ENCODE measurements at regions not wholly inside any gene's neighbourhood (a gene's known extent, or its start where the extent isn't known, plus 50 kb on each side); places are given as distances from the start of the nearest gene placed in this dataset.

DNA sequence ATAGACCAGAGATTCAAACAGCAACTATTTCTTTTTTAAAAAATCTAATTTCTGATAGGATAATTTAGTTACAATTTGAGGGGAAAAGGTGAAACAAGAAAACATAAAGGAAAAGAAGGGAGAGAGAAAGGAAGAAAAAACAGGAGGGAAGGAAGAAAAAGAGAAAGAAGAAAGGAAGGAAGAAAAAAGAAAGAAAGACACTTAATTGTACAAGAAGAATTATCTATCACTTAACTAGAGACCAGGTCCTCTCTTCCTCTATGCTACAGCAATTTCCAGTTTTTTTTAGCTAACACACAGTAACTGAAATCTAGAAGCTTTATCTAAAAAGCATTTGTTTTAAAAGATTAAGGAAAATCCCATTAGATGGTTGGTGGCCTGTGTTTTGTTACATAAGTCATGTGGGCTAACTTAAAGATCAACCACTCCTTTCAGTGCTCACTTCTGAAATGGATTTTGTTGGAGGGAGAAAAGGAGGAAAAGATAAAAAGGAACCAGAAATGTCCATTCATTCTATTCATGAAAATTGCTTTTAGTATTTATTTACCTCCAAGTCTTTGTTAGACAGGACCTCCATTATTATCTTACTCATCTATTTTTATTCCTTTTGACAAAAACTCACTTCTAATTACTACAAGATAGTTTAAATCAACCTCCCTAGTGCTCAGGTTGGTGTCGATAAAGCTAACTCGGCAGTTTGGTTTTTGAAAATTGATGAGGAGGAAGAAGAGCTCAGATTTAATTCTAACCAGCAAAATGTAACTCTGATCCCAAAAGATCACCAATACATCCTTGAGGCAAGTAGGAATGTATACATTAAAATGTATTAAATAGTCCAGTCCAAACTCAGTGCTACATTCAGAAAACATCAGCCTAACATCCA lies 251.5 kb upstream of the FN1 start:
- no peak for DNase-seq (ENCODE audit: extremely low spot score)
- no peak for TF ChIP-seq L3MBTL2 (conservative IDR thresholded peaks at IDR 0.05)
- TF ChIP-seq, protein P1, sequence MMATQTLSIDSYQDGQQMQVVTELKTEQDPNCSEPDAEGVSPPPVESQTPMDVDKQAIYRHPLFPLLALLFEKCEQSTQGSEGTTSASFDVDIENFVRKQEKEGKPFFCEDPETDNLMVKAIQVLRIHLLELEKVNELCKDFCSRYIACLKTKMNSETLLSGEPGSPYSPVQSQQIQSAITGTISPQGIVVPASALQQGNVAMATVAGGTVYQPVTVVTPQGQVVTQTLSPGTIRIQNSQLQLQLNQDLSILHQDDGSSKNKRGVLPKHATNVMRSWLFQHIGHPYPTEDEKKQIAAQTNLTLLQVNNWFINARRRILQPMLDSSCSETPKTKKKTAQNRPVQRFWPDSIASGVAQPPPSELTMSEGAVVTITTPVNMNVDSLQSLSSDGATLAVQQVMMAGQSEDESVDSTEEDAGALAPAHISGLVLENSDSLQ (IDR thresholded peaks at IDR 0.05): no peak
- TF ChIP-seq FOXK2 (IDR thresholded peaks at IDR 0.05): no peak
- POLR2A ChIA-PET: interaction anchor here (0.6 kb wide), 1 partner anchor 61 kb away, joined by 3 read pairs; no protein-coding TSS in a partner anchor
- CTCF ChIA-PET: no interaction called here

DNA sequence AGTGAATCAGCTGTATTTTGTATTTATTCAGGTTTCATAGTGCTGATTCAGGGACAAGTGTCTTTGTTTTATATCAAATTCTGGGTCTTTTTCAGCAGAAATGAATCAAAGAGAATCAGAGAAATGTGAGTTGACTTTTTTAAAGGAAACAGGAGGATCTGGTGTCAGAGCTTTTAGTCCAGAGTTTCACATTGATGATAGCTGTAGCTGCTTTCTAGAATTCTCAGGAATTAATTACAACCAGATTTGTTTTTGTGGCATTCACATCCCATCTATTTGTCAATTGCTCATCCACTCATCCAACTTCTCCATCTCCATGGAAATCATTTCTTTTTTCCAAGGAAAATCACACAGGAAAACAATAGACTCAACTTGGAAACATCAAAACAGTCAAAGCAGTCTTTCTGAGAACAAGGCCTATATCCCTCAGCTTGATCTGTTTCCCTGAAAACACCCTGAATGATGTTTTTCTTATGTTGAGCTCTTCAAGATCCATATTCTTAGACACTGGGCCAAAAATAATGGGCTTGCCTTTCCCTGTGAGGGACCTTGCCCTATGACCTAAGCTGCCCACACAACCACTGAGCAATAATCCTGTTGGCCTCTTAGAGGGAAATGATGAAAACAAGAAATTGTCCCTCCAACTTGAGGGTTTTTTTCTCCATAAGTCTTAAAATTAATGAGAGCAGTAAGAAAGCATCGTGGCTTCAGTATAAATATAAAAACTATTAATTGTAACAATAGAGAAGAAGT lies 249.5 kb upstream of the FN1 start:
- CTCF ChIA-PET: interaction anchor here (0.6 kb wide), 1 partner anchor 100 kb away, joined by 6 read pairs; no protein-coding TSS in a partner anchor
- TF ChIP-seq ARNT (IDR thresholded peaks at IDR 0.05) (no peak), L3MBTL2 (conservative IDR thresholded peaks at IDR 0.05) (no peak), NFRKB (IDR thresholded peaks at IDR 0.05) (no peak), SP1 (IDR thresholded peaks at IDR 0.05) (no peak), ELF4 (IDR thresholded peaks at IDR 0.05) (no peak), SUZ12 (IDR thresholded peaks at IDR 0.05) (no peak), FOXK2 (IDR thresholded peaks at IDR 0.05) (no peak), BHLHE40 (IDR thresholded peaks at IDR 0.05; ENCODE audit: borderline replicate concordance) (no peak)
- POLR2A ChIA-PET: no interaction called here
- DNase-seq (ENCODE audit: extremely low spot score): no peak

DNA sequence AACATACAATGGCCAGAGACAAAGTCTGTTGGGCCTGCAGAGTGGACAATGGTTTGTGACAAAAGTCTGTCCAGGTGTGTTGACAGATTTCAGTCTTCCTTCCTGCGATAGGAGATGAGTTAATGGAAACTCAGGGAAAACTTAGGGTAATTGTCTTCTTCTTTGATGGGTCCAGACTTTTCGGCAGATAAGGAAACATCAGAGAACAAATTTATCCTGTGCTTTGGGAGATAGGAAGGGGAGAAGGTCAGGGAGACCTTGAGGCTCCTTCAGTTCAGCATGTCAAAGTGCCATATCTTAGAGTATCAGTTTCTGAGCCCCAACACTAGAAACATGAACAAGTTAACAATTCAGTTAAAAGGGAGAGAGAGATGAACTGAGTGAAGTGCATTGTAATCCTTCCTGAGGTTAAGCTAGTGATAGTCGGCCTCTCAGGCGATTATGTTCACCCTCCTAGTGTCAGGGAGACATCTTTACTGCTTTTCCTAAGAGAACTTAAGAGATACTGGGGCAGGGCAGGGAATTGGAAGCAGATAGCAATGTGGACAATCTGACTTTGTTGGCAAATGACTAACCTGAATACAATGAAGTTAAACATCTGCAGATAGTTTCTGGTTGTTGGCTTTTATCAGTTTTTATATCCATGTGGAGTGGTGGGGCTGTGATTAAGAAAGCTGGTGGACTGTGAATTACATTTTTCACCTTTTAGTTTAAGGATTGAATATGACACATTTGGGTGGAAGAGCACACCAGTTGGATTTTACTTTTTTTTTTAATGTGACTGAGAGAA lies 248.8 kb upstream of the FN1 start:
- no peak for DNase-seq (ENCODE audit: extremely low spot score)
- POLR2A ChIA-PET: no interaction called here
- CTCF ChIA-PET: no interaction called here
- TF ChIP-seq BHLHE40 (IDR thresholded peaks at IDR 0.05; ENCODE audit: borderline replicate concordance) (no peak), FOXK2 (IDR thresholded peaks at IDR 0.05) (no peak), TARDBP (IDR thresholded peaks at IDR 0.05) (no peak), NFRKB (IDR thresholded peaks at IDR 0.05) (no peak), ZNF384 (IDR thresholded peaks at IDR 0.05) (no peak), SUZ12 (IDR thresholded peaks at IDR 0.05) (no peak), L3MBTL2 (conservative IDR thresholded peaks at IDR 0.05) (no peak), ELF4 (IDR thresholded peaks at IDR 0.05) (no peak), FOXA1 (IDR thresholded peaks at IDR 0.05) (no peak), LEF1 (IDR thresholded peaks at IDR 0.05; ENCODE audit: borderline replicate concordance) (no peak), HDGF (IDR thresholded peaks at IDR 0.05; ENCODE audit: borderline replicate concordance) (no peak), ARNT (IDR thresholded peaks at IDR 0.05) (no peak)

DNA sequence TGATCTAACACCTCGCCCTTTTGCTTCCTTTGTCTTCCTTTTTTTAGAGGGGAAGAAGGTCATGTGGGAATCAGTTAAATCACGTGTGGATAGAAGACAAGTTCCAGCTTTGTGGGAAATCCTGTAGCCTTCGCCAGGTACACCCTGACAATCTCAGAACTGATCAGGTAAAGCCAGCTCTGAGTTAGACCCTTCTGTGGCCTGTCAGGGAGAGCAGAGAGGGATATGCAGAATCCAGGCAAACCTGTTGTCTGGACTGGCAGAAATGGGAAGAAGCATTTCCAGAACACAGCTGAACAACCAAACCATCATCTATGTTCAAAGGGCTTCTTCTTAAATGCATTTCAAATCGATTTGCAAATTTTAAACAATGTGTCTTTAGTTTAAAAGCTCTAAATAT lies 247.4 kb upstream of the FN1 start:
- ChIA-PET CTCF (no interaction called here), POLR2A (no interaction called here)
- TF ChIP-seq BHLHE40 (IDR thresholded peaks at IDR 0.05; ENCODE audit: borderline replicate concordance): no peak
- TF ChIP-seq ARNT (IDR thresholded peaks at IDR 0.05): no peak
- no peak for TF ChIP-seq SUZ12 (IDR thresholded peaks at IDR 0.05)
- no peak for TF ChIP-seq CTBP1 (IDR thresholded peaks at IDR 0.05; ENCODE audit: borderline replicate concordance)
- no peak for TF ChIP-seq FOXK2 (IDR thresholded peaks at IDR 0.05)
- TF ChIP-seq L3MBTL2 (conservative IDR thresholded peaks at IDR 0.05): no peak
- TF ChIP-seq SP1 (IDR thresholded peaks at IDR 0.05): no peak
- TF ChIP-seq NFRKB (IDR thresholded peaks at IDR 0.05): no peak
- no peak for TF ChIP-seq LEF1 (IDR thresholded peaks at IDR 0.05; ENCODE audit: borderline replicate concordance)
- TF ChIP-seq TARDBP (IDR thresholded peaks at IDR 0.05): no peak
- TF ChIP-seq ZNF384 (IDR thresholded peaks at IDR 0.05): no peak
- no peak for TF ChIP-seq HDGF (IDR thresholded peaks at IDR 0.05; ENCODE audit: borderline replicate concordance)
- TF ChIP-seq FOXM1 (IDR thresholded peaks at IDR 0.05; ENCODE audit: borderline replicate concordance): no peak
- TF ChIP-seq FOXA1 (IDR thresholded peaks at IDR 0.05): no peak
- TF ChIP-seq ELF4 (IDR thresholded peaks at IDR 0.05): no peak
- TF ChIP-seq, protein P1 (IDR thresholded peaks at IDR 0.05): no peak
- DNase-seq (ENCODE audit: extremely low spot score): no peak

DNA sequence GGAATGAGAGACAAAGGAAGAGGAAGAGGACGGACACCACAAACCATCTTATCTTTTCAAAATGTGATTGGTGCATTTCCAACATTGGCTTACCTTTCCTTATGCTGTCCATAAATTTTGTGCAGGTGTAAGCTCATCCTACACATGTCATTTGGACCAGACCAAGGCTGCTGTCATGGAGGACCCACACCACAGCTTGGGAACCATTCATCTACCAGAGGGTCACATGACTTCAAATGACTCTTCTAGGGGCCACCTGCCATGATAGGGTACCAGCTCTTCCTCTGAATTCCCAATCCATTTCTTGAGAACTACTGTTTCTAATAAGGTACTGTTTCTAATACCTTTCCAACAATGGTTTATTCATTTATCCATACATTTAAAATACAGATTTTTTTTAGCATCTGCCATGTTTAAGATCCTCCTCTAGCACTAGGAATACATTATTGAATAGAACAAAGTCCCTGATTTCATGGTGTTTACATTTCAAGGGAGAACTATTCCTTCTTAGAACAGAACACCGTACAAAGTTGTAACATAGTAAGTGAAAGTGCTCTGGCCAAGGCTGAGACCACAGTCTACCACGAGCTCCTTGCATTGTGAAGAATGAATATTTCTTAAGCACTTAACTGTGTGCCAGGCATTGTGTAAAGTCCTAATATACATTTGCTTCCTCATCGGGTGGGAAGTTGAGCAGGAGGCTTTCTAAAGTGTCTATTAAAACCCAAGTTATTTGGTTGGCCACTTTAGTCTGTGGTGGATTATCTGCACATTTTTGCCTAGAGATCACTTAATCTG lies 246.1 kb upstream of the FN1 start:
- ChIA-PET CTCF (interaction anchor here (0.6 kb wide), 1 partner anchor 103 kb away, joined by 3 read pairs; no protein-coding TSS in a partner anchor), POLR2A (no interaction called here)
- DNase-seq (ENCODE audit: extremely low spot score): no peak
- TF ChIP-seq FOXA1 (IDR thresholded peaks at IDR 0.05) (no peak), SUZ12 (IDR thresholded peaks at IDR 0.05) (no peak), TARDBP (IDR thresholded peaks at IDR 0.05) (no peak), L3MBTL2 (conservative IDR thresholded peaks at IDR 0.05) (no peak)

Measured in HEK293T (cell line).